Stomach (tissue), 8 donors: ENCODE measurements at regions not wholly inside any gene's neighbourhood (a gene's known extent, or its start where the extent isn't known, plus 50 kb on each side); places are given as distances from the start of the nearest gene placed in this dataset.

Experiments used
- DNase-seq, 2 donors: peaks; one replicate each; pipeline versions ENCODE4 v3.0.0 to v3.0.0-alpha.2; 2013 to 2019
- H3K27ac ChIP-seq, 5 donors: fragments of 200-600 bp in 4 of 5; sonication (generic) in 4 of 5; one replicate each; pipeline ENCODE4 v1.5.1; 2013 to 2019; ENCODE audit warnings: mild to moderate bottlenecking in 1 of 5, moderate library complexity in 1 of 5
- H3K27me3 ChIP-seq, 3 donors: fragments of 200-600 bp; sonication (generic); one replicate each; pipeline ENCODE4 v1.5.1; 2017 to 2019; ENCODE audit warnings: mixed run types in 1 of 3
- H3K36me3 ChIP-seq, 4 donors: fragments of 200-600 bp; sonication (generic); 1 replicate in 3 of 4; 2 replicates in 1 of 4; pipeline ENCODE4 v1.5.1; 2016 to 2019
- H3K4me1 ChIP-seq, 4 donors: fragments of 200-600 bp; sonication (generic); one replicate each; pipeline ENCODE4 v1.5.1; 2016 to 2019
- H3K4me3 ChIP-seq, 4 donors: fragments of 200-600 bp; sonication (generic) in 3 of 4; one replicate each; pipeline ENCODE4 v1.5.1; 2016 to 2019; ENCODE audit warnings: mild to moderate bottlenecking in 1 of 4
- H3K9me3 ChIP-seq, 4 donors: fragments of 200-600 bp; sonication (generic); one replicate each; pipeline ENCODE4 v1.5.1; 2016 to 2019
- CTCF ChIP-seq, 7 experiments: fragments of 450-650 bp in 4 of 7; fragments of 200-600 bp in 3 of 7; sonication (generic) in 3 of 7; IDR thresholded peaks; one replicate each; pipeline ENCODE4 v1.5.1; 2016 to 2019; ENCODE audit warnings: antibody characterized with exemption in 7 of 7, control low read depth in 2 of 7, mild to moderate bottlenecking in 1 of 7
- EP300 ChIP-seq: sonication (generic); formaldehyde crosslinking; IDR thresholded peaks from one replicate; pipeline ENCODE4 v1.6.1; 2017; ENCODE audit warnings: antibody characterized with exemption
- POLR2A ChIP-seq, 4 donors: fragments of 450-650 bp; IDR thresholded peaks; one replicate each; pipeline ENCODE4 v1.6.1; 2016; ENCODE audit warnings: antibody characterized with exemption in 4 of 4, control low read depth in 2 of 4, mild to moderate bottlenecking in 1 of 4, moderate library complexity in 1 of 4
- POLR2AphosphoS5 ChIP-seq, 3 donors: sonication (generic); formaldehyde crosslinking; IDR thresholded peaks; one replicate each; pipeline ENCODE4 v1.6.1; 2016; ENCODE audit warnings: antibody characterized with exemption in 3 of 3
- WGBS, 5 donors: extraction: QIAGEN DNeasy Blood & Tissue Kit in 3 of 5; methylation state at CpG; one replicate each; pipeline versions ENCODE4 v1.1.5 to v1.1.7; 2013 to 2018; 5-methylcytosine and 5-hydroxymethylcytosine counted together
- intact Hi-C: fragments of 100-400 bp; cut with DNase I; formaldehyde crosslinking; loops from one replicate; pipeline ENCODE4 v1.15.1; 2023; ENCODE audit warnings: low total_unique reads
- donor health status: healthy with polysubstance abuse.
- donor health status: Bipolar disorder and iron deficiency.
- donor health status: healthy.

- Histone ChIP-seq H3K4me1 (no peaks in the 10 kb centered on the region), H3K27ac (peak overlapping the region in 4 of 5 donors; percentile 25 to 67 (median 48)), H3K9me3 (peaks cover 4 to 47% (median 19%) of the 10 kb centered on the region in 4 donors), H3K36me3 (no peaks in the 10 kb centered on the region), H3K27me3 (no peaks in the 10 kb centered on the region), H3K4me3 (no peak overlapping the region)
- peak in 1 of 2 donors; percentile 71 for DNase-seq
- WGBS, 5 donors: 46 to 62% (median 48%) methylated on average over 5 of the region's 5 CpGs
- TF ChIP-seq POLR2A (IDR thresholded peaks at IDR 0.05): no peak
- TF ChIP-seq EP300: no peak
- TF ChIP-seq CTCF (IDR thresholded peaks at IDR 0.05): no peak
- no peak for TF ChIP-seq POLR2AphosphoS5 (IDR thresholded peaks at IDR 0.05)
- intact Hi-C loops: no loop called here
Measured at GRCh38 chr13:110965038-110965754, 50.3 kb upstream of the ANKRD10 start.
